HEK293 (cell line): ENCODE measurements at regions not wholly inside any gene's neighbourhood (a gene's known extent, or its start where the extent isn't known, plus 50 kb on each side); places are given as distances from the start of the nearest gene placed in this dataset.
A peak's percentile ranks its signal among the peaks of the same experiment; 100 is the strongest.

ENCODE experiments used
- CTCF ChIA-PET: fragments of 350-600 bp; formaldehyde crosslinking; extraction: SDS; loops from one replicate; lab custom pipeline; 2021; ENCODE audit warnings: antibody characterized with exemption; lab: Yijun Ruan, JAX
- POLR2A ChIA-PET: fragments of 300-600 bp; formaldehyde crosslinking; extraction: SDS; loops from one replicate; lab custom pipeline; 2020; ENCODE audit warnings: antibody characterized with exemption, inconsistent platforms; lab: Yijun Ruan, JAX
- H3K27ac ChIP-seq: fragments of 200-500 bp; sonication (Bioruptor generic); 2 replicates; pipeline ENCODE4 v1.5.1; 2014; ENCODE audit warnings: low read depth, low read length, control low read depth, inconsistent platforms; ENCODE audit errors: extremely low read depth
- H3K36me3 ChIP-seq, 2 experiments: fragments of 200-500 bp in 1 of 2; sonication (Bioruptor generic) in 1 of 2; 1 replicate in 1 of 2; 2 replicates in 1 of 2; pipeline ENCODE4 v1.5.1; 2014 to 2017; ENCODE audit warnings: inconsistent platforms in 2 of 2, low read length in 2 of 2; ENCODE audit not compliant: control insufficient read depth in 2 of 2, insufficient read depth in 1 of 2
- H3K4me1 ChIP-seq: fragments of 200-500 bp; sonication (Bioruptor generic); 2 replicates; pipeline ENCODE4 v1.5.1; 2014; ENCODE audit warnings: mild to moderate bottlenecking, low read length, inconsistent platforms; ENCODE audit not compliant: control insufficient read depth, insufficient read depth
- H3K4me3 ChIP-seq: 2 replicates; pipeline ENCODE4 v1.5.1; 2011; ENCODE audit warnings: low read depth, mild to moderate bottlenecking, control low read depth, low read length, moderate library complexity
- H3K9me3 ChIP-seq: fragments of 200-500 bp; sonication (Bioruptor generic); 2 replicates; pipeline ENCODE4 v1.5.1; 2014; ENCODE audit warnings: low read depth, low read length, inconsistent platforms; ENCODE audit not compliant: control insufficient read depth, insufficient read depth
- GLIS2 ChIP-seq: fragments of 450-650 bp; formaldehyde crosslinking; IDR thresholded peaks from 2 replicates; pipeline ENCODE4 v1.5.1; 2016; ENCODE audit warnings: missing biosample characterization, missing genetic modification characterization
- HOXD13 ChIP-seq: sonication (generic); formaldehyde crosslinking; IDR thresholded peaks from 2 replicates; pipeline ENCODE4 v1.8.0; 2022; ENCODE audit warnings: missing genetic modification reagents, borderline replicate concordance
- KLF9 ChIP-seq: fragments of 450-650 bp; formaldehyde crosslinking; IDR thresholded peaks from 2 replicates; pipeline ENCODE4 v1.5.1; 2016; ENCODE audit warnings: missing biosample characterization, missing genetic modification characterization, low read depth
- REST ChIP-seq: fragments of 450-650 bp; formaldehyde crosslinking; IDR thresholded peaks from 2 replicates; pipeline ENCODE4 v1.5.1; 2016; ENCODE audit warnings: missing biosample characterization, missing genetic modification characterization
- YY1 ChIP-seq: fragments of 450-650 bp; formaldehyde crosslinking; IDR thresholded peaks from 2 replicates; pipeline ENCODE4 v1.5.1; 2018; ENCODE audit warnings: missing biosample characterization, missing genetic modification characterization
- ZBTB1 ChIP-seq: fragments of 450-650 bp; formaldehyde crosslinking; IDR thresholded peaks from 2 replicates; pipeline ENCODE4 v1.5.1; 2016; ENCODE audit warnings: missing biosample characterization, missing genetic modification characterization
- ZBTB17 ChIP-seq: fragments of 450-650 bp; formaldehyde crosslinking; IDR thresholded peaks from 2 replicates; pipeline ENCODE4 v1.5.1; 2016; ENCODE audit warnings: missing biosample characterization, missing genetic modification characterization
- ZBTB20 ChIP-seq: fragments of 450-650 bp; formaldehyde crosslinking; IDR thresholded peaks from 2 replicates; pipeline ENCODE4 v1.5.1; 2016; ENCODE audit warnings: missing biosample characterization, missing genetic modification characterization
- ZFHX2 ChIP-seq: fragments of 450-650 bp; formaldehyde crosslinking; conservative IDR thresholded peaks from 2 replicates; pipeline ENCODE4 v1.5.1; 2016; ENCODE audit warnings: missing biosample characterization, missing genetic modification characterization
- ZNF157 ChIP-seq: fragments of 450-650 bp; formaldehyde crosslinking; IDR thresholded peaks from 2 replicates; pipeline ENCODE4 v1.5.1; 2016; ENCODE audit warnings: missing biosample characterization, missing genetic modification characterization
- ZNF23 ChIP-seq: fragments of 450-650 bp; formaldehyde crosslinking; IDR thresholded peaks from 2 replicates; pipeline ENCODE4 v1.5.1; 2016; ENCODE audit warnings: missing biosample characterization, missing genetic modification characterization, borderline replicate concordance
- ZNF248 ChIP-seq: fragments of 450-650 bp; formaldehyde crosslinking; IDR thresholded peaks from 2 replicates; pipeline ENCODE4 v1.5.1; 2017; ENCODE audit warnings: missing biosample characterization, missing genetic modification characterization
- ZNF274 ChIP-seq, 2 experiments: fragments of 200-500 bp in 1 of 2; fragments of 450-650 bp in 1 of 2; sonication (Bioruptor generic) in 1 of 2; formaldehyde crosslinking in 1 of 2; IDR thresholded peaks; 2 replicates each; pipeline versions ENCODE4 v1.5.1 to v1.6.1; 2014 to 2016; ENCODE audit warnings: borderline replicate concordance in 1 of 2, inconsistent platforms in 1 of 2, low read length in 1 of 2, missing biosample characterization in 1 of 2, missing genetic modification characterization in 1 of 2
- ZNF292 ChIP-seq: fragments of 450-650 bp; formaldehyde crosslinking; IDR thresholded peaks from 2 replicates; pipeline ENCODE4 v1.5.1; 2016; ENCODE audit warnings: low read depth, missing biosample characterization, missing genetic modification characterization, borderline replicate concordance
- ZNF362 ChIP-seq: fragments of 450-650 bp; formaldehyde crosslinking; IDR thresholded peaks from 2 replicates; pipeline ENCODE4 v1.5.1; 2016; ENCODE audit warnings: missing biosample characterization, missing genetic modification characterization
- ZNF416 ChIP-seq: fragments of 450-650 bp; formaldehyde crosslinking; IDR thresholded peaks from 2 replicates; pipeline ENCODE4 v1.5.1; 2016; ENCODE audit warnings: missing biosample characterization, missing genetic modification characterization
- ZNF426 ChIP-seq: fragments of 450-650 bp; formaldehyde crosslinking; IDR thresholded peaks from 2 replicates; pipeline ENCODE4 v1.5.1; 2017; ENCODE audit warnings: missing biosample characterization, missing genetic modification characterization, mild to moderate bottlenecking, inconsistent platforms, moderate library complexity
- ZNF433 ChIP-seq: fragments of 450-650 bp; formaldehyde crosslinking; IDR thresholded peaks from 2 replicates; pipeline ENCODE4 v1.5.1; 2016; ENCODE audit warnings: missing biosample characterization, missing genetic modification characterization, low read depth
- ZNF449 ChIP-seq: fragments of 450-650 bp; formaldehyde crosslinking; IDR thresholded peaks from 2 replicates; pipeline ENCODE4 v1.5.1; 2017; ENCODE audit warnings: missing biosample characterization, mild to moderate bottlenecking, missing genetic modification characterization, moderate library complexity
- ZNF473 ChIP-seq: fragments of 450-650 bp; formaldehyde crosslinking; IDR thresholded peaks from 2 replicates; pipeline ENCODE4 v1.5.1; 2017; ENCODE audit warnings: missing biosample characterization, missing genetic modification characterization
- ZNF510 ChIP-seq: fragments of 450-650 bp; formaldehyde crosslinking; IDR thresholded peaks from 2 replicates; pipeline ENCODE4 v1.5.1; 2018; ENCODE audit warnings: mild to moderate bottlenecking, missing genetic modification characterization, missing biosample characterization; ENCODE audit not compliant: insufficient replicate concordance
- ZNF610 ChIP-seq: fragments of 450-650 bp; formaldehyde crosslinking; IDR thresholded peaks from 2 replicates; pipeline ENCODE4 v1.5.1; 2016; ENCODE audit warnings: missing biosample characterization, missing genetic modification characterization, borderline replicate concordance
- ZNF623 ChIP-seq: fragments of 450-650 bp; formaldehyde crosslinking; IDR thresholded peaks from 2 replicates; pipeline ENCODE4 v1.5.1; 2016; ENCODE audit warnings: missing biosample characterization, missing genetic modification characterization
- ZNF658 ChIP-seq: fragments of 450-650 bp; formaldehyde crosslinking; IDR thresholded peaks from 2 replicates; pipeline ENCODE4; 2016; ENCODE audit warnings: missing biosample characterization, missing genetic modification characterization
- ZNF670 ChIP-seq: fragments of 450-650 bp; formaldehyde crosslinking; IDR thresholded peaks from 2 replicates; pipeline ENCODE4 v1.5.1; 2016; ENCODE audit warnings: missing biosample characterization, missing genetic modification characterization, low read depth
- ZNF677 ChIP-seq: fragments of 450-650 bp; IDR thresholded peaks from 2 replicates; pipeline ENCODE4 v1.5.0; 2018; ENCODE audit warnings: missing biosample characterization, mild to moderate bottlenecking, missing genetic modification characterization, moderate library complexity
- ZNF747 ChIP-seq: fragments of 450-650 bp; formaldehyde crosslinking; IDR thresholded peaks from 2 replicates; pipeline ENCODE4 v1.5.1; 2016; ENCODE audit warnings: missing biosample characterization, missing genetic modification characterization
- TF ChIP-seq, protein P1 (sequence below): fragments of 450-650 bp; formaldehyde crosslinking; IDR thresholded peaks from 2 replicates; pipeline ENCODE4 v1.5.1; 2016; ENCODE audit warnings: missing biosample characterization, missing genetic modification characterization

DNA sequence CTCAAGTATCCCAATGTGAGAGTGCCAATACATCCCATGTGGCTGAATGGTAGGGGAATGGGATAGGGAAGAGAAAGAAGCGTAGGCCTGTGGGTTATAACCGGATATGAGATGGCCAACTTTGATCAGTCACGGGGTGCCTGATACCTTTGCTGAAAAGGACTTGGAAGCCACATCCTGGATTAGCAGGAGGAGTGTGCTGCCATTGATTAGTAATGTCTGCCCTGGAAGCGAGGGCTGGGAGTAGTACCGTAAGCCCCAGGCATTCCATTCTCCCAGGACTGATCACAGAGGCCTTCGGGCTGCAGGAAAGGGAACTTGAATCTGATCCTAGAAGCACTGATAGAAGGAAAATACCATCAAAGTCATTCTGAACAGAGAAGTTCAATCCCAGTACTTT is 218.5 kb downstream of the TFCP2L1 start:
- Histone ChIP-seq H3K4me1 (no peaks in the 10 kb centered on the region), H3K9me3 (no peaks in the 10 kb centered on the region), H3K4me3 (no peak overlapping the region)
- POLR2A ChIA-PET: no interaction called here
- CTCF ChIA-PET: interaction anchor here (0.8 kb wide), 1 partner anchor 11 kb away, joined by 3 read pairs; no protein-coding TSS in a partner anchor
- TF ChIP-seq ZBTB1: no peak
- no peak for TF ChIP-seq ZNF157
- TF ChIP-seq ZNF510 (tag by site-specific recombination): no peak
- no peak for TF ChIP-seq ZNF670
- TF ChIP-seq ZNF23 (tag by site-specific recombination): peak; percentile 78; the same call in 1 of the 2 replicates
- TF ChIP-seq KLF9 (tag by site-specific recombination): no peak
- no peak for TF ChIP-seq ZNF658 (tag by site-specific recombination)
- TF ChIP-seq ZNF416 (tag by site-specific recombination): no peak
- no peak for TF ChIP-seq REST
- no peak for TF ChIP-seq ZNF362
- TF ChIP-seq ZBTB17 (tag by site-specific recombination): peak; percentile 67
- no peak for TF ChIP-seq ZNF248
- TF ChIP-seq GLIS2 (tag by site-specific recombination): no peak
- TF ChIP-seq ZFHX2 (tag by site-specific recombination): no peak
- TF ChIP-seq ZNF449: no peak
- TF ChIP-seq, all 188 proteins: peak for 2
- Histone ChIP-seq H3K36me3 (no peaks in the 10 kb centered on the region), H3K27ac (no peak overlapping the region)

DNA sequence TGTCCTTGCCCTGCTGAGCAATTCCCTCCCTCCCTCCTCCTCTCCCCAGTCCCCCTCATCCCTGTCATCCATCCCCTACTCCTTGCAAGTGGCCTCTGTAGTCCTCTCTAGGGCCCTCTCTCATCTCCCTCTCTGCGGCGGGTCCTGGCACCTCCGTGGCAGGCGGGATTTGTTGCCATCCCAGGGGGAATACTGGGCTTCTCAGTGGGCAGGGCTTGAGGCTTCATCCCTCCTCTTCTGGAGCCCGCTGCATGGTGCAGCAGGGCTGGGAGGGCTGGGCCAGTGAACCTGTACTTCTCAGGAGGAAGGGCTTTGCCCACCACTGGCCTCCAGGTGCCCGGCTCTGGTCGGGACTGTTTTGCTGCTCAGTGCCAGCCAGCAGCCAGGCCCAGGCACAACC is 216.2 kb downstream of the TFCP2L1 start:
- no peaks in the 10 kb centered on the region for H3K9me3 ChIP-seq
- TF ChIP-seq HOXD13 (CRISPR knock-in tag) (no peak), ZNF473 (no peak), YY1 (tag by site-specific recombination) (no peak), ZNF610 (tag by site-specific recombination) (no peak), ZNF433 (no peak), ZBTB20 (tag by site-specific recombination) (no peak), ZNF623 (tag by site-specific recombination) (no peak), ZNF426 (tag by site-specific recombination) (no peak), ZNF292 (tag by site-specific recombination) (no peak), GLIS2 (tag by site-specific recombination) (no peak), ZNF747 (tag by site-specific recombination) (no peak), ZNF274 (IDR thresholded peaks at IDR 0.05; ENCODE audit: low read length) (no peak), ZNF274 (tag by site-specific recombination; IDR thresholded peaks at IDR 0.05; ENCODE audit: borderline replicate concordance) (no peak), ZNF677 (tag by site-specific recombination) (no peak)
- TF ChIP-seq, protein P1, sequence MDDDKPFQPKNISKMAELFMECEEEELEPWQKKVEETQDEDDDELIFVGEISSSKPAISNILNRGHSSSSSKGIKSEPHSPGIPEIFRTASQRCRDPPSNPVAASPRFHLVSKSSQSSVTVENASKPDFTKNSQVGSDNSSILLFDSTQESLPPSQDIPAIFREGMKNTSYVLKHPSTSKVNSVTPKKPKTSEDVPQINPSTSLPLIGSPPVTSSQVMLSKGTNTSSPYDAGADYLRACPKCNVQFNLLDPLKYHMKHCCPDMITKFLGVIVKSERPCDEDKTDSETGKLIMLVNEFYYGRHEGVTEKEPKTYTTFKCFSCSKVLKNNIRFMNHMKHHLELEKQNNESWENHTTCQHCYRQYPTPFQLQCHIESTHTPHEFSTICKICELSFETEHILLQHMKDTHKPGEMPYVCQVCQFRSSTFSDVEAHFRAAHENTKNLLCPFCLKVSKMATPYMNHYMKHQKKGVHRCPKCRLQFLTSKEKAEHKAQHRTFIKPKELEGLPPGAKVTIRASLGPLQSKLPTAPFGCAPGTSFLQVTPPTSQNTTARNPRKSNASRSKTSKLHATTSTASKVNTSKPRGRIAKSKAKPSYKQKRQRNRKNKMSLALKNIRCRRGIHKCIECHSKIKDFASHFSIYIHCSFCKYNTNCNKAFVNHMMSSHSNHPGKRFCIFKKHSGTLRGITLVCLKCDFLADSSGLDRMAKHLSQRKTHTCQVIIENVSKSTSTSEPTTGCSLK (tag by site-specific recombination): no peak
- H3K4me3 ChIP-seq: no peak overlapping the region
- no peak overlapping the region for H3K27ac ChIP-seq
- ChIA-PET POLR2A (no interaction called here), CTCF (interaction anchor here (0.6 to 2.3 kb wide), 6 partner anchors 9 to 1418 kb away, joined by 3 to 19 read pairs (median 4); no protein-coding TSS in a partner anchor)
- H3K4me1 ChIP-seq: no peaks in the 10 kb centered on the region
- H3K36me3 ChIP-seq: no peaks in the 10 kb centered on the region
